ENCODE measurements at regions not wholly inside any gene's neighbourhood (a gene's known extent, or its start where the extent isn't known, plus 50 kb on each side); places are given as distances from the start of the nearest gene placed in this dataset.

DNA sequence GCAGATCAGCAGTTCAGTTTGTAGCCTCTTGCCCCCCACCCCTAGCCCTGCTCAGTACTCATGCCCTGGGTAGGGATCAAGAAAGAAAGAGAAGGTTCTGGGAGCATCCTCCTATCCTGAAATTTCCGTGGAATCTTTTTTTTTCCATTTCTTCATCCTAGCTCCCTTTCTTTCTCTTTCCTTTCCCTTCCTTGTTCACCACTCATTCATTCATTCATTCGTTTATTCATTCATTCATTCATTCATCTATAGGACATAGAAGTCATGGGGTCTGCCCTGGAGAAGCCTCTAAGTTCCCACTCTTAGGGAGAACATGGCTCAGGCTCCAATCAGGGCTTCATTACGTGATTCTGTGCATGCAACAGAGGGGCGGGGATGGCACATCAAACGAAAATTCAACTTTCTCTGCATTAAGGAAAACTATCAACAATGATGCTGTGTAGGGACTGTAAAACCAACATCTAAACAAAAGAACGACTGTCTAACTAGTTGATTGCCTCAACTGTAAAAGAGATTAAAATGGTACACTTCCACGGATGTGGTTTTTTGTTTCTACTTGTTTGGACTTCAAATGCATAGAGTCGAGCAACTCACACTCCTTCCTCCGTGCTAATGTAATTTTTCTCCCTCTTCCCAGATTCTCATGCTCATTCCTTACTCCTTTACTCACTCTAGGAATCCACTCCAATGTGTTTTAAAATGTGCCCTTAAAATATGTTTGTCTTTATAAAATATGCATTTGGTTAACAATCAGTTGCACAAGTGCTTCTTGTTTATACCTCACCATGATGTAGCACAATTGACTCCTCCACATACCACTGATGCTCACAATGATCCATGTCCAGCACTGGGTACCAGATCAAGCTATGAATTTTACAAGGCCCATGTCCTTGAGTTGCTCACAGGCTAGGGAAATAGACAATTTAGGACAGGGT lies 101.2 kb upstream of the SLC2A1 start:
- intact Hi-C loops (cut with micrococcal nuclease; ENCODE audit: unreplicated experiment): no loop called here
- peaks cover 7% of the 10 kb centered on the region for H3K4me1 Mint-ChIP-seq (ENCODE audit: low read depth, unreplicated experiment)
- no peak for DNase-seq
- H3K36me3 Mint-ChIP-seq (ENCODE audit: insufficient read depth, unreplicated experiment): no peaks in the 10 kb centered on the region
- TF ChIP-seq, protein P1, sequence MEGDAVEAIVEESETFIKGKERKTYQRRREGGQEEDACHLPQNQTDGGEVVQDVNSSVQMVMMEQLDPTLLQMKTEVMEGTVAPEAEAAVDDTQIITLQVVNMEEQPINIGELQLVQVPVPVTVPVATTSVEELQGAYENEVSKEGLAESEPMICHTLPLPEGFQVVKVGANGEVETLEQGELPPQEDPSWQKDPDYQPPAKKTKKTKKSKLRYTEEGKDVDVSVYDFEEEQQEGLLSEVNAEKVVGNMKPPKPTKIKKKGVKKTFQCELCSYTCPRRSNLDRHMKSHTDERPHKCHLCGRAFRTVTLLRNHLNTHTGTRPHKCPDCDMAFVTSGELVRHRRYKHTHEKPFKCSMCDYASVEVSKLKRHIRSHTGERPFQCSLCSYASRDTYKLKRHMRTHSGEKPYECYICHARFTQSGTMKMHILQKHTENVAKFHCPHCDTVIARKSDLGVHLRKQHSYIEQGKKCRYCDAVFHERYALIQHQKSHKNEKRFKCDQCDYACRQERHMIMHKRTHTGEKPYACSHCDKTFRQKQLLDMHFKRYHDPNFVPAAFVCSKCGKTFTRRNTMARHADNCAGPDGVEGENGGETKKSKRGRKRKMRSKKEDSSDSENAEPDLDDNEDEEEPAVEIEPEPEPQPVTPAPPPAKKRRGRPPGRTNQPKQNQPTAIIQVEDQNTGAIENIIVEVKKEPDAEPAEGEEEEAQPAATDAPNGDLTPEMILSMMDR (IDR thresholded peaks at IDR 0.05; ENCODE audit: unreplicated experiment): no peak
- CTCF ChIA-PET: no interaction called here
- no peak overlapping the region for H3K4me3 Mint-ChIP-seq (ENCODE audit: low read depth, unreplicated experiment)
- BruUV-seq (replicated peaks): no TSS peak
- no peaks in the 10 kb centered on the region for H3K9me3 Mint-ChIP-seq (ENCODE audit: low read depth, unreplicated experiment)
- no peak overlapping the region for H3K27ac Mint-ChIP-seq (ENCODE audit: unreplicated experiment)
- H3K27me3 Mint-ChIP-seq (ENCODE audit: unreplicated experiment): peaks cover 15% of the 10 kb centered on the region

GRCh38 chr1:43058545-43059360 lies 100.1 kb upstream of the SLC2A1 start:
- intact Hi-C loops (cut with micrococcal nuclease; ENCODE audit: unreplicated experiment): no loop called here
- DNase-seq: no peak
- Mint-ChIP-seq H3K4me3 (ENCODE audit: low read depth, unreplicated experiment) (no peak overlapping the region), H3K4me1 (ENCODE audit: low read depth, unreplicated experiment) (peaks cover 7% of the 10 kb centered on the region), H3K27me3 (ENCODE audit: unreplicated experiment) (peaks cover 15% of the 10 kb centered on the region), H3K27ac (ENCODE audit: unreplicated experiment) (no peak overlapping the region), H3K36me3 (ENCODE audit: insufficient read depth, unreplicated experiment) (no peaks in the 10 kb centered on the region), H3K9me3 (ENCODE audit: low read depth, unreplicated experiment) (no peaks in the 10 kb centered on the region)
- TF ChIP-seq, protein P1 (IDR thresholded peaks at IDR 0.05; ENCODE audit: unreplicated experiment): no peak
- CTCF ChIA-PET: interaction anchor here (0.6 kb wide), 1 partner anchor 114 kb away, joined by 4 read pairs; no protein-coding TSS in a partner anchor
- BruUV-seq (replicated peaks): no TSS peak

- no peak overlapping the region for H3K4me3 Mint-ChIP-seq (ENCODE audit: low read depth, unreplicated experiment)
- CTCF ChIA-PET: interaction anchor here (1.6 kb wide), 1 partner anchor 16 kb away, joined by 5 read pairs; no protein-coding TSS in a partner anchor
- H3K9me3 Mint-ChIP-seq (ENCODE audit: low read depth, unreplicated experiment): no peaks in the 10 kb centered on the region
- no peak for DNase-seq
- peaks cover 15% of the 10 kb centered on the region for H3K27me3 Mint-ChIP-seq (ENCODE audit: unreplicated experiment)
- no peak overlapping the region for H3K27ac Mint-ChIP-seq (ENCODE audit: unreplicated experiment)
- BruUV-seq (replicated peaks): no TSS peak
- H3K4me1 Mint-ChIP-seq (ENCODE audit: low read depth, unreplicated experiment): peaks cover 7% of the 10 kb centered on the region
- H3K36me3 Mint-ChIP-seq (ENCODE audit: insufficient read depth, unreplicated experiment): no peaks in the 10 kb centered on the region
- TF ChIP-seq, protein P1 (IDR thresholded peaks at IDR 0.05; ENCODE audit: unreplicated experiment): no peak
- intact Hi-C loops (cut with micrococcal nuclease; ENCODE audit: unreplicated experiment): no loop called here
Measured at GRCh38 chr1:43058056-43058455, 99.4 kb upstream of the SLC2A1 start.

DNA sequence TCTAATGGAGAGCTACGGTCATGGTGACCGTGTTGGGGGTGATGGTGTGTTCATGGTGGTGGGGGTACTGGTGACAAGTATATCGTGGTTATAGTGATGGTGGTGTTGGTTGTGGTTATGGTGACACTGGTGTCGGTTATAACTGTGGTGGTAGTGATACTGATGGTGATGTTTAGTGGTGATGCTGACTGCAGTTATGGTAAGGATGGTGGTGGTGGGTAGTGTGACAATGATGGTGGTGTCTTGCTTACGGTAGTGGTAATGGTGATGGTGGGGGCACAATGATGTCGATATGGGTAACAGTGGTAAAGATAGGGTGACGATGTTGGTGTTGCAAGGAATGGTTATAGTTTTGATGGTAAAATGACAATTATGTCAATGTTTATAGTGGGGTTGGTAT lies 98.9 kb upstream of the SLC2A1 start:
- Mint-ChIP-seq H3K4me1 (ENCODE audit: low read depth, unreplicated experiment) (peaks cover 7% of the 10 kb centered on the region), H3K36me3 (ENCODE audit: insufficient read depth, unreplicated experiment) (no peaks in the 10 kb centered on the region), H3K4me3 (ENCODE audit: low read depth, unreplicated experiment) (no peak overlapping the region), H3K9me3 (ENCODE audit: low read depth, unreplicated experiment) (no peaks in the 10 kb centered on the region), H3K27me3 (ENCODE audit: unreplicated experiment) (peaks cover 15% of the 10 kb centered on the region), H3K27ac (ENCODE audit: unreplicated experiment) (no peak overlapping the region)
- intact Hi-C loops (cut with micrococcal nuclease; ENCODE audit: unreplicated experiment): no loop called here
- no peak for DNase-seq
- TF ChIP-seq, protein P1 (IDR thresholded peaks at IDR 0.05; ENCODE audit: unreplicated experiment): no peak
- CTCF ChIA-PET: interaction anchor here (1.0 to 1.6 kb wide), 2 partner anchors 13 to 16 kb away, joined by 3 to 5 read pairs; no protein-coding TSS in a partner anchor
- BruUV-seq (replicated peaks): no TSS peak
